Glutamatergic neuron (in vitro differentiated cells): ENCODE measurements at regions not wholly inside any gene's neighbourhood (a gene's known extent, or its start where the extent isn't known, plus 50 kb on each side); places are given as distances from the start of the nearest gene placed in this dataset.

ENCODE experiments used
- DNase-seq: peaks from one replicate; pipeline ENCODE4 v3.0.0; 2022
- H3K27ac Mint-ChIP-seq: one replicate; pipeline ENCODE4 v1.8.0; 2020; ENCODE audit warnings: mild to moderate bottlenecking, mixed read lengths, inconsistent platforms; ENCODE audit not compliant: unreplicated experiment
- H3K27me3 Mint-ChIP-seq: one replicate; pipeline ENCODE4 v1.8.0; 2020; ENCODE audit warnings: mild to moderate bottlenecking, moderate library complexity, mixed read lengths, inconsistent platforms; ENCODE audit not compliant: unreplicated experiment
- H3K36me3 Mint-ChIP-seq: one replicate; pipeline ENCODE4 v1.8.0; 2020; ENCODE audit warnings: mild to moderate bottlenecking, mixed read lengths, inconsistent platforms; ENCODE audit not compliant: unreplicated experiment
- H3K4me1 Mint-ChIP-seq: one replicate; pipeline ENCODE4 v1.8.0; 2020; ENCODE audit warnings: mild to moderate bottlenecking, low read depth, mixed read lengths, inconsistent platforms; ENCODE audit not compliant: unreplicated experiment
- H3K4me3 Mint-ChIP-seq: one replicate; pipeline ENCODE4 v1.8.0; 2020; ENCODE audit warnings: mild to moderate bottlenecking, mixed read lengths, inconsistent platforms; ENCODE audit not compliant: unreplicated experiment
- H3K9me3 Mint-ChIP-seq: one replicate; pipeline ENCODE4 v1.8.0; 2020; ENCODE audit warnings: mild to moderate bottlenecking, moderate library complexity, mixed read lengths, inconsistent platforms; ENCODE audit not compliant: unreplicated experiment
- TF ChIP-seq, protein P1 (sequence below): fragments of 200-600 bp; sonication (generic); IDR thresholded peaks from one replicate; pipeline ENCODE4 v1.5.0; 2021; ENCODE audit not compliant: partially characterized antibody, unreplicated experiment

DNA sequence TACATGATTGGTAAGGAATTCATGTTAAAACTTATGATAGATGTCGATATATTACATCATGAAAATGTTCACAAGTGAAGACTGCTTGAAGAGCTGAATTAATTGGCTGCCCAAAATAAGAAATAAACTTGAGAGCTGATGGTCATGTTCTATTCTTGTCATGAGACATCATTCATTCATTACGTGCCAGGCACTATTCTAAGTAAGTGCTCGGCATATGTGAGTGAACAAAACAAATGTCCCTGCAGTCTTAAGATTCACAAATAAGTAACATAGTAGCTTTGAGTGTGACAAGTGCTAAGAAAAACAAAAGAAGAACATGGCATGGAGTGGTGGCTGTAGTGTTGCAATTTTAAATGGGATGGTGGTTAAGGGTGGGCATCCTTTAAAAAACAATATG lies 329.3 kb downstream of the SUCLA2 start:
- no peak for DNase-seq
- no peak overlapping the region for H3K4me3 Mint-ChIP-seq
- no peaks in the 10 kb centered on the region for H3K27me3 Mint-ChIP-seq
- H3K27ac Mint-ChIP-seq, result no peak overlapping the region
- TF ChIP-seq, protein P1, sequence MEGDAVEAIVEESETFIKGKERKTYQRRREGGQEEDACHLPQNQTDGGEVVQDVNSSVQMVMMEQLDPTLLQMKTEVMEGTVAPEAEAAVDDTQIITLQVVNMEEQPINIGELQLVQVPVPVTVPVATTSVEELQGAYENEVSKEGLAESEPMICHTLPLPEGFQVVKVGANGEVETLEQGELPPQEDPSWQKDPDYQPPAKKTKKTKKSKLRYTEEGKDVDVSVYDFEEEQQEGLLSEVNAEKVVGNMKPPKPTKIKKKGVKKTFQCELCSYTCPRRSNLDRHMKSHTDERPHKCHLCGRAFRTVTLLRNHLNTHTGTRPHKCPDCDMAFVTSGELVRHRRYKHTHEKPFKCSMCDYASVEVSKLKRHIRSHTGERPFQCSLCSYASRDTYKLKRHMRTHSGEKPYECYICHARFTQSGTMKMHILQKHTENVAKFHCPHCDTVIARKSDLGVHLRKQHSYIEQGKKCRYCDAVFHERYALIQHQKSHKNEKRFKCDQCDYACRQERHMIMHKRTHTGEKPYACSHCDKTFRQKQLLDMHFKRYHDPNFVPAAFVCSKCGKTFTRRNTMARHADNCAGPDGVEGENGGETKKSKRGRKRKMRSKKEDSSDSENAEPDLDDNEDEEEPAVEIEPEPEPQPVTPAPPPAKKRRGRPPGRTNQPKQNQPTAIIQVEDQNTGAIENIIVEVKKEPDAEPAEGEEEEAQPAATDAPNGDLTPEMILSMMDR, result no peak
- no peaks in the 10 kb centered on the region for H3K4me1 Mint-ChIP-seq
- H3K9me3 Mint-ChIP-seq, result peaks cover 3% of the 10 kb centered on the region
- H3K36me3 Mint-ChIP-seq, result no peaks in the 10 kb centered on the region

GRCh38 chr13:47665043-47665442 lies 336.0 kb downstream of the SUCLA2 start:
- no peaks in the 10 kb centered on the region for H3K36me3 Mint-ChIP-seq
- DNase-seq, result no peak

GRCh38 chr13:47661076-47661475 lies 340.0 kb downstream of the SUCLA2 start:
- peaks cover under 1% of the 10 kb centered on the region for H3K27me3 Mint-ChIP-seq
- H3K4me3 Mint-ChIP-seq, result no peak overlapping the region
- no peaks in the 10 kb centered on the region for H3K36me3 Mint-ChIP-seq
- no peaks in the 10 kb centered on the region for H3K4me1 Mint-ChIP-seq
- H3K9me3 Mint-ChIP-seq, result no peaks in the 10 kb centered on the region
- TF ChIP-seq, protein P1, result no peak
- no peak overlapping the region for H3K27ac Mint-ChIP-seq
- DNase-seq, result no peak

More at GRCh38 chr13:47665043-47665442, 336.0 kb downstream of the SUCLA2 start:
- Mint-ChIP-seq H3K27ac (no peak overlapping the region), H3K4me1 (no peaks in the 10 kb centered on the region), H3K4me3 (no peak overlapping the region), H3K27me3 (no peaks in the 10 kb centered on the region), H3K9me3 (no peaks in the 10 kb centered on the region)
- TF ChIP-seq, protein P1, result no peak

DNA sequence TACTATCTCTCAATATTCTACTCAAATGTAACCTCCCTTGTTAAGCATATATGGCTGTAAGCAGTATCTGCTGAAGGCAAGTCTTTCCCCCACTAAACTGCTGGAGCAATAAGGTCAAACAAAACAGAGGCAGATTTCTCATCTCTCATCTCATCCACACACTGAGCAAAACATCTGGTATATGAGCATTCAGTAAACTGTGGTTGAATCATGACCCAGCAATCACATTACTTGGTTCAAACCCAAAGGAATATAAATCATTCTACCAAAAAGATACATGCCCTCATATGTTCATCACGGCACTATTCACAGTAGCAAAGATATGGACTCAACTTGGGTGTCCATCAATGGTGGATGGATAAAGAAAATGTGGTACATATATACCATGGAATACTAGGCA lies 344.4 kb downstream of the SUCLA2 start:
- no peak overlapping the region for H3K4me3 Mint-ChIP-seq
- no peak overlapping the region for H3K27ac Mint-ChIP-seq
- no peaks in the 10 kb centered on the region for H3K9me3 Mint-ChIP-seq
- peaks cover 7% of the 10 kb centered on the region for H3K4me1 Mint-ChIP-seq
- H3K36me3 Mint-ChIP-seq, result no peaks in the 10 kb centered on the region
- TF ChIP-seq, protein P1, result no peak
- no peak for DNase-seq
- H3K27me3 Mint-ChIP-seq, result peaks cover 2% of the 10 kb centered on the region

DNA sequence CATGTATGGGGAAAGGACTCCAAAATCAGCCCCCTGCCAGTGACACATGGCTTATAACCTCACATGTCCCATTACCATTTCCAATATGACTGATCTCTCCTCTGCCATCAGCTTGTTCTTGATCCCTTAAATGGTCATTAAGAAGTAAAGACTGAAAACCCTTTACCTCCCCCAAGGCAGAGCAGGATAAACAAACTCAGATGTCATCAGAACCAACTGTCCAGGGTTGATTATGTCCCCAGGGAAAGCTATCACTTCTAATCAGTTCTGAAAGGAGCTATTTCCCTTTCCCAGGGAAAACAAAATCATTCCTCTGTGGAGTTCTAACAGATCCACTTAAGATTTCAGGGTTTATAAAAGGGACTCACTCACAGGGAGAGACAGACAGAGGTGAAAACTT lies 350.9 kb downstream of the SUCLA2 start:
- Mint-ChIP-seq H3K4me1 (peaks cover 28% of the 10 kb centered on the region), H3K4me3 (no peak overlapping the region), H3K36me3 (no peaks in the 10 kb centered on the region), H3K9me3 (no peaks in the 10 kb centered on the region), H3K27me3 (no peaks in the 10 kb centered on the region), H3K27ac (no peak overlapping the region)
- TF ChIP-seq, protein P1, result no peak
- no peak for DNase-seq
